Neural progenitor cell (in vitro differentiated cells): ENCODE measurements at regions not wholly inside any gene's neighbourhood (a gene's known extent, or its start where the extent isn't known, plus 50 kb on each side); places are given as distances from the start of the nearest gene placed in this dataset.

ENCODE experiments used
- CTCF ChIP-seq: fragments of 200-600 bp; sonication (generic); IDR thresholded peaks from 2 replicates; pipeline ENCODE4 v1.5.1; 2017; ENCODE audit warnings: antibody characterized with exemption, mild to moderate bottlenecking
- EZH2 ChIP-seq: fragments of 200-600 bp; sonication (generic); IDR thresholded peaks from 2 replicates; pipeline ENCODE4 v1.6.1; 2017; ENCODE audit warnings: antibody characterized with exemption, mild to moderate bottlenecking, moderate library complexity
- EZH2phosphoT487 ChIP-seq: fragments of 200-600 bp; sonication (generic); IDR thresholded peaks from 2 replicates; pipeline ENCODE4 v1.6.1; 2017; ENCODE audit warnings: antibody characterized with exemption

GRCh38 chr5:155460501-155460931 is 447.0 kb downstream of the KIF4B start:
- no peak for TF ChIP-seq CTCF
- no peak for TF ChIP-seq EZH2phosphoT487
- no peak for TF ChIP-seq EZH2
